Uterus (tissue), 3 donors: ENCODE measurements at regions not wholly inside any gene's neighbourhood (a gene's known extent, or its start where the extent isn't known, plus 50 kb on each side); places are given as distances from the start of the nearest gene placed in this dataset.

ENCODE experiments used
- DNase-seq, 2 donors: peaks; one replicate each; pipeline ENCODE4 v3.0.0-alpha.2; 2019 to 2020
- H3K27ac ChIP-seq, 2 donors: fragments of 200-600 bp; sonication (generic); 1 replicate in 1 of 2; 2 replicates in 1 of 2; pipeline ENCODE4 v1.5.1; 2016 to 2018
- H3K27me3 ChIP-seq, 2 donors: fragments of 200-600 bp; sonication (generic); one replicate each; pipeline ENCODE4 v1.5.1; 2018 to 2019; ENCODE audit warnings: control low read depth in 1 of 2
- H3K36me3 ChIP-seq, 2 donors: fragments of 200-600 bp; sonication (generic); one replicate each; pipeline ENCODE4 v1.5.1; 2019; ENCODE audit warnings: control low read depth in 1 of 2
- H3K4me1 ChIP-seq, 2 donors: fragments of 200-600 bp; sonication (generic); one replicate each; pipeline ENCODE4 v1.5.1; 2018 to 2019; ENCODE audit warnings: control low read depth in 1 of 2
- H3K4me3 ChIP-seq, 2 donors: fragments of 200-600 bp; sonication (generic); 1 replicate in 1 of 2; 2 replicates in 1 of 2; pipeline ENCODE4 v1.5.1; 2018 to 2019; ENCODE audit warnings: mild to moderate bottlenecking in 1 of 2
- H3K9me3 ChIP-seq, 2 donors: fragments of 200-600 bp; sonication (generic); one replicate each; pipeline ENCODE4 v1.5.1; 2019; ENCODE audit warnings: control low read depth in 1 of 2
- CTCF ChIP-seq, 4 experiments: fragments of 200-600 bp in 2 of 4; fragments of 450-650 bp in 2 of 4; sonication (generic) in 2 of 4; IDR thresholded peaks; one replicate each; pipeline ENCODE4 v1.5.1; 2016 to 2019; ENCODE audit warnings: antibody characterized with exemption in 4 of 4, mild to moderate bottlenecking in 2 of 4, moderate library complexity in 1 of 4
- POLR2A ChIP-seq, 2 donors: fragments of 450-650 bp; IDR thresholded peaks; one replicate each; pipeline ENCODE4 v1.6.1; 2016; ENCODE audit warnings: antibody characterized with exemption in 2 of 2, mild to moderate bottlenecking in 1 of 2, moderate library complexity in 1 of 2
- intact Hi-C: fragments of 100-400 bp; cut with DNase I; formaldehyde crosslinking; loops from one replicate; pipeline ENCODE4 v1.15.1; 2023; ENCODE audit warnings: low total_unique reads
- donor health status: DM: yes; HTN: yes; CAD: no.

GRCh38 chr3:81255463-81255862, 506.0 kb downstream of the GBE1 start:
- no peak for DNase-seq
- H3K4me3 ChIP-seq = no peak overlapping the region
- TF ChIP-seq CTCF (IDR thresholded peaks at IDR 0.05) (no peak), POLR2A (IDR thresholded peaks at IDR 0.05) (no peak)
- no peaks in the 10 kb centered on the region for H3K36me3 ChIP-seq
- H3K9me3 ChIP-seq = no peaks in the 10 kb centered on the region
- intact Hi-C loops = no loop called here
- H3K27me3 ChIP-seq = no peaks in the 10 kb centered on the region
- H3K27ac ChIP-seq = no peak overlapping the region
- no peaks in the 10 kb centered on the region for H3K4me1 ChIP-seq

GRCh38 chr3:81251096-81251495, 510.3 kb downstream of the GBE1 start:
- no peaks in the 10 kb centered on the region for H3K4me1 ChIP-seq
- TF ChIP-seq POLR2A (IDR thresholded peaks at IDR 0.05) = no peak
- no peak for TF ChIP-seq CTCF (IDR thresholded peaks at IDR 0.05)
- no peaks in the 10 kb centered on the region for H3K36me3 ChIP-seq
- H3K27me3 ChIP-seq = no peaks in the 10 kb centered on the region
- H3K27ac ChIP-seq = no peak overlapping the region
- H3K9me3 ChIP-seq = no peaks in the 10 kb centered on the region
- no peak overlapping the region for H3K4me3 ChIP-seq
- no peak for DNase-seq
- intact Hi-C loops = no loop called here

- H3K9me3 ChIP-seq = no peaks in the 10 kb centered on the region
- TF ChIP-seq CTCF (IDR thresholded peaks at IDR 0.05) (no peak), POLR2A (IDR thresholded peaks at IDR 0.05) (no peak)
- H3K4me1 ChIP-seq = no peaks in the 10 kb centered on the region
- H3K36me3 ChIP-seq = no peaks in the 10 kb centered on the region
- intact Hi-C loops = no loop called here
- H3K4me3 ChIP-seq = no peak overlapping the region
- no peaks in the 10 kb centered on the region for H3K27me3 ChIP-seq
- no peak overlapping the region for H3K27ac ChIP-seq
- DNase-seq = no peak
Measured at GRCh38 chr3:81249540-81250029, 511.9 kb downstream of the GBE1 start.

- Histone ChIP-seq H3K36me3 (no peaks in the 10 kb centered on the region), H3K4me3 (no peak overlapping the region), H3K4me1 (no peaks in the 10 kb centered on the region), H3K9me3 (no peaks in the 10 kb centered on the region), H3K27me3 (no peaks in the 10 kb centered on the region), H3K27ac (no peak overlapping the region)
- TF ChIP-seq CTCF (IDR thresholded peaks at IDR 0.05) (no peak), POLR2A (IDR thresholded peaks at IDR 0.05) (no peak)
- intact Hi-C loops = no loop called here
- no peak for DNase-seq
Measured at GRCh38 chr3:81245501-81245900, 515.9 kb downstream of the GBE1 start.

GRCh38 chr3:81245043-81245442, 516.4 kb downstream of the GBE1 start:
- no peaks in the 10 kb centered on the region for H3K9me3 ChIP-seq
- H3K36me3 ChIP-seq = no peaks in the 10 kb centered on the region
- H3K4me3 ChIP-seq = no peak overlapping the region
- H3K27me3 ChIP-seq = no peaks in the 10 kb centered on the region
- DNase-seq = no peak
- no peaks in the 10 kb centered on the region for H3K4me1 ChIP-seq
- no peak overlapping the region for H3K27ac ChIP-seq
- intact Hi-C loops = no loop called here
- TF ChIP-seq POLR2A (IDR thresholded peaks at IDR 0.05) = no peak

- no peak for DNase-seq
- TF ChIP-seq CTCF (IDR thresholded peaks at IDR 0.05) = no peak
- no peak for TF ChIP-seq POLR2A (IDR thresholded peaks at IDR 0.05)
- H3K27ac ChIP-seq = no peak overlapping the region
- H3K4me3 ChIP-seq = no peak overlapping the region
- H3K9me3 ChIP-seq = no peaks in the 10 kb centered on the region
- intact Hi-C loops = no loop called here
- no peaks in the 10 kb centered on the region for H3K27me3 ChIP-seq
- H3K36me3 ChIP-seq = no peaks in the 10 kb centered on the region
- H3K4me1 ChIP-seq = no peaks in the 10 kb centered on the region
Measured at GRCh38 chr3:81244231-81244630, 517.2 kb downstream of the GBE1 start.
